ENCODE measurements at regions not wholly inside any gene's neighbourhood (a gene's known extent, or its start where the extent isn't known, plus 50 kb on each side); places are given as distances from the start of the nearest gene placed in this dataset.

- Histone ChIP-seq H3K27me3 (ENCODE audit: control insufficient read depth in 1 of 2, insufficient read depth in 2 of 2, low read length in 2 of 2) (no peaks in the 10 kb centered on the region), H2AFZ (ENCODE audit: low read length) (no peak overlapping the region), H3K9me3 (ENCODE audit: low read length) (no peaks in the 10 kb centered on the region), H3K9ac (ENCODE audit: insufficient read depth, low read depth, low read length) (no peak overlapping the region), H3K27ac (ENCODE audit: extremely low read length, insufficient read depth, low read length) (no peak overlapping the region), H4K20me1 (ENCODE audit: insufficient read depth, low read length) (no peaks in the 10 kb centered on the region), H3K4me3 (replicated peaks in 1 of 3; ENCODE audit: insufficient read depth in 1 of 3, low read depth in 2 of 3, low read length in 3 of 3) (no peak overlapping the region), H3K36me3 (replicated peaks in 1 of 2; ENCODE audit: control insufficient read depth in 1 of 2, insufficient read depth in 2 of 2, low read length in 2 of 2) (no peaks in the 10 kb centered on the region), H3K79me2 (ENCODE audit: insufficient read depth, low read length) (no peaks in the 10 kb centered on the region), H3K4me2 (ENCODE audit: low read depth, low read length) (no peak overlapping the region), H3K4me1 (ENCODE audit: insufficient read depth, low read length) (no peaks in the 10 kb centered on the region)
- POLR2A ChIA-PET, result no interaction called here
- FAIRE-seq, result no peak
- intact Hi-C loops (cut with micrococcal nuclease; ENCODE audit: unreplicated experiment), result no loop called here
- in situ Hi-C loops (cut with HindIII; ENCODE audit: extremely low pct_ligation_motif_present, low pct_unique_long_range_greater_than_20kb), result no loop called here
- no TSS peak for BruUV-seq (replicated peaks)
- ATAC-seq, result no peak
- CTCF ChIA-PET (ENCODE audit: low intra/inter-chr PET ratio, low total read pairs), result no interaction called here
- DNase-seq (ENCODE audit: low spot score), result no peak
- WGBS (ENCODE audit: low lambda C conversion rate), result 40% methylated on average over 5 of the region's 5 CpGs
- TF ChIP-seq ATF5 (CRISPR knock-in tag; IDR thresholded peaks at IDR 0.05; ENCODE audit: low read depth) (no peak), SALL2 (CRISPR knock-in tag; IDR thresholded peaks at IDR 0.05) (no peak), ARID5B (CRISPR knock-in tag; IDR thresholded peaks at IDR 0.05) (no peak), MBD4 (IDR thresholded peaks at IDR 0.05; ENCODE audit: borderline replicate concordance, low read length) (no peak), CHCHD3 (CRISPR knock-in tag; IDR thresholded peaks at IDR 0.05) (no peak), NONO (IDR thresholded peaks at IDR 0.05) (no peak), NONO (CRISPR knock-in tag; conservative IDR thresholded peaks at IDR 0.05) (no peak), ZSCAN30 (CRISPR knock-in tag; IDR thresholded peaks at IDR 0.05) (no peak), ZFAT (CRISPR knock-in tag; conservative IDR thresholded peaks at IDR 0.05) (no peak), HDAC6 (IDR thresholded peaks at IDR 0.05; ENCODE audit: low read depth, low read length) (no peak), RFX3 (CRISPR knock-in tag; IDR thresholded peaks at IDR 0.05) (no peak), HOXA7 (CRISPR knock-in tag; IDR thresholded peaks at IDR 0.05) (no peak), CBX2 (IDR thresholded peaks at IDR 0.05; ENCODE audit: low read depth, low read length) (no peak), CBX2 (CRISPR knock-in tag; IDR thresholded peaks at IDR 0.05; ENCODE audit: low read depth) (no peak), RBFOX2 (IDR thresholded peaks at IDR 0.05; ENCODE audit: low read depth, low read length) (no peak), HOXD1 (CRISPR knock-in tag; IDR thresholded peaks at IDR 0.05) (no peak), ZNF576 (CRISPR knock-in tag; IDR thresholded peaks at IDR 0.05) (no peak), CENPX (CRISPR knock-in tag; IDR thresholded peaks at IDR 0.05) (no peak)
Observed at GRCh38 chr9:108259917-108260675, 595.7 kb downstream of the ACTL7B start.

Data from HepG2 (cell line).